ENCODE measurements at regions not wholly inside any gene's neighbourhood (a gene's known extent, or its start where the extent isn't known, plus 50 kb on each side); places are given as distances from the start of the nearest gene placed in this dataset.

GRCh38 chr1:10848109-10848684 lies 51.8 kb upstream of the CASZ1 start:
- no peaks in the 10 kb centered on the region for H3K4me1 ChIP-seq (ENCODE audit: control extremely low read depth in 1 of 4, control insufficient read depth in 4 of 4, insufficient read depth in 4 of 4, low read length in 3 of 4)
- peaks cover 0 to 22% (median 6%) of the 10 kb centered on the region in 5 experiments for H3K9me3 ChIP-seq (ENCODE audit: control extremely low read depth in 1 of 5, control insufficient read depth in 4 of 5, insufficient read depth in 2 of 5, low read depth in 1 of 5, low read length in 4 of 5)
- DNase-seq = no peak
- H3K27ac ChIP-seq (ENCODE audit: insufficient read depth in 1 of 2, low read depth in 1 of 2, low read length in 2 of 2, poor library complexity in 1 of 2, severe bottlenecking in 2 of 2) = no peak overlapping the region
- 91% methylated on average over 7 of the region's 10 CpGs for WGBS (ENCODE audit: insufficient coverage)
- ChIA-PET POLR2A (no interaction called here), CTCF (no interaction called here)
- H3K36me3 ChIP-seq (ENCODE audit: control insufficient read depth in 4 of 4, insufficient read depth in 4 of 4, low read length in 3 of 4) = no peaks in the 10 kb centered on the region
- H3K4me3 ChIP-seq (ENCODE audit: control insufficient read depth in 1 of 7, extremely low read depth in 1 of 7, insufficient read depth in 4 of 7, low read depth in 2 of 7, low read length in 6 of 7) = no peak overlapping the region
- peaks cover 0 to 6% (median 3%) of the 10 kb centered on the region in 5 experiments for H3K27me3 ChIP-seq (replicated peaks in 2 of 5; ENCODE audit: control insufficient read depth in 4 of 5, insufficient read depth in 5 of 5, low read length in 4 of 5)

- DNase-seq = no peak
- Histone ChIP-seq H3K27me3 (replicated peaks in 2 of 5; ENCODE audit: control insufficient read depth in 4 of 5, insufficient read depth in 5 of 5, low read length in 4 of 5) (peaks cover 0 to 3% (median 2%) of the 10 kb centered on the region in 5 experiments), H3K4me3 (ENCODE audit: control insufficient read depth in 1 of 7, extremely low read depth in 1 of 7, insufficient read depth in 4 of 7, low read depth in 2 of 7, low read length in 6 of 7) (no peak overlapping the region), H3K27ac (ENCODE audit: insufficient read depth in 1 of 2, low read depth in 1 of 2, low read length in 2 of 2, poor library complexity in 1 of 2, severe bottlenecking in 2 of 2) (no peak overlapping the region), H3K9me3 (ENCODE audit: control extremely low read depth in 1 of 5, control insufficient read depth in 4 of 5, insufficient read depth in 2 of 5, low read depth in 1 of 5, low read length in 4 of 5) (peaks cover 0 to 15% (median 6%) of the 10 kb centered on the region in 5 experiments), H3K4me1 (ENCODE audit: control extremely low read depth in 1 of 4, control insufficient read depth in 4 of 4, insufficient read depth in 4 of 4, low read length in 3 of 4) (no peaks in the 10 kb centered on the region), H3K36me3 (ENCODE audit: control insufficient read depth in 4 of 4, insufficient read depth in 4 of 4, low read length in 3 of 4) (no peaks in the 10 kb centered on the region)
- ChIA-PET POLR2A (no interaction called here), CTCF (no interaction called here)
- 63% methylated on average over 3 of the region's 7 CpGs for WGBS (ENCODE audit: insufficient coverage)
Observed at GRCh38 chr1:10850026-10850425, 53.6 kb upstream of the CASZ1 start.

GRCh38 chr1:10851024-10852013 lies 54.9 kb upstream of the CASZ1 start:
- Histone ChIP-seq H3K4me1 (ENCODE audit: control extremely low read depth in 1 of 4, control insufficient read depth in 4 of 4, insufficient read depth in 4 of 4, low read length in 3 of 4) (no peaks in the 10 kb centered on the region), H3K4me3 (ENCODE audit: control insufficient read depth in 1 of 7, extremely low read depth in 1 of 7, insufficient read depth in 4 of 7, low read depth in 2 of 7, low read length in 6 of 7) (no peak overlapping the region), H3K36me3 (ENCODE audit: control insufficient read depth in 4 of 4, insufficient read depth in 4 of 4, low read length in 3 of 4) (no peaks in the 10 kb centered on the region), H3K27ac (ENCODE audit: insufficient read depth in 1 of 2, low read depth in 1 of 2, low read length in 2 of 2, poor library complexity in 1 of 2, severe bottlenecking in 2 of 2) (no peak overlapping the region), H3K27me3 (replicated peaks in 2 of 5; ENCODE audit: control insufficient read depth in 4 of 5, insufficient read depth in 5 of 5, low read length in 4 of 5) (peaks cover 0 to 3% (median 0%) of the 10 kb centered on the region in 5 experiments), H3K9me3 (ENCODE audit: control extremely low read depth in 1 of 5, control insufficient read depth in 4 of 5, insufficient read depth in 2 of 5, low read depth in 1 of 5, low read length in 4 of 5) (peaks cover 0 to 10% (median 5%) of the 10 kb centered on the region in 5 experiments)
- 88% methylated on average over 26 of the region's 30 CpGs for WGBS (ENCODE audit: insufficient coverage)
- ChIA-PET CTCF (interaction anchor here (0.6 to 1.4 kb wide), 2 partner anchors 13 to 170 kb away, joined by 3 to 4 read pairs; no protein-coding TSS in a partner anchor), POLR2A (no interaction called here)
- no peak for DNase-seq

DNA sequence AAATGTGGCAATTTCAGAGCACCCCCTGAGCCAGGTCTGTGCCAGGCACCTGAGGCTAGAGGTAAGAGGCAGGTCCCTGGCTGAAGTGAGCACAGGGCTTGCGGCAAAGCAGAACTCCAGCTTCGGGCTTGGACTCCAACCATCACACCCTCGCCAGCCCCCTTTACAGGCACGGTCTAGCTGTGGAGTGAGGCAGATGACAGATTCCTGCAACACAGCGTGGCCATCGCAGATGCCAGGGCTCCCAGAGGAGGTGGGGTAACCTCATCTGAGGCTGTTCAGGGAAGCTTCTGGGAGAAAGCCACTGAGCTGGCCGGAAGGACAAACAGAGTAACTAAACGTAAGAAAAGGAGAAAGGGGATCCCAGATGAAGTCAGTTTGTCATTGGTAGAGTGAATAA lies 55.6 kb upstream of the CASZ1 start:
- Histone ChIP-seq H3K36me3 (ENCODE audit: control insufficient read depth in 4 of 4, insufficient read depth in 4 of 4, low read length in 3 of 4) (no peaks in the 10 kb centered on the region), H3K9me3 (ENCODE audit: control extremely low read depth in 1 of 5, control insufficient read depth in 4 of 5, insufficient read depth in 2 of 5, low read depth in 1 of 5, low read length in 4 of 5) (peaks cover 0 to 4% (median 0%) of the 10 kb centered on the region in 5 experiments), H3K27me3 (replicated peaks in 2 of 5; ENCODE audit: control insufficient read depth in 4 of 5, insufficient read depth in 5 of 5, low read length in 4 of 5) (peaks cover 0 to 3% (median 0%) of the 10 kb centered on the region in 5 experiments), H3K4me1 (ENCODE audit: control extremely low read depth in 1 of 4, control insufficient read depth in 4 of 4, insufficient read depth in 4 of 4, low read length in 3 of 4) (no peaks in the 10 kb centered on the region), H3K27ac (ENCODE audit: insufficient read depth in 1 of 2, low read depth in 1 of 2, low read length in 2 of 2, poor library complexity in 1 of 2, severe bottlenecking in 2 of 2) (no peak overlapping the region), H3K4me3 (ENCODE audit: control insufficient read depth in 1 of 7, extremely low read depth in 1 of 7, insufficient read depth in 4 of 7, low read depth in 2 of 7, low read length in 6 of 7) (no peak overlapping the region)
- ChIA-PET CTCF (interaction anchor here (0.6 to 1.4 kb wide), 2 partner anchors 12 to 169 kb away, joined by 3 to 4 read pairs; no protein-coding TSS in a partner anchor), POLR2A (no interaction called here)
- WGBS (ENCODE audit: insufficient coverage) = 92% methylated on average over 6 of the region's 8 CpGs
- no peak for DNase-seq

- no peaks in the 10 kb centered on the region for H3K4me1 ChIP-seq (ENCODE audit: control extremely low read depth in 1 of 4, control insufficient read depth in 4 of 4, insufficient read depth in 4 of 4, low read length in 3 of 4)
- no peak overlapping the region for H3K27ac ChIP-seq (ENCODE audit: insufficient read depth in 1 of 2, low read depth in 1 of 2, low read length in 2 of 2, poor library complexity in 1 of 2, severe bottlenecking in 2 of 2)
- ChIA-PET CTCF (interaction anchor here (1.4 kb wide), 1 partner anchor 12 kb away, joined by 4 read pairs; no protein-coding TSS in a partner anchor), POLR2A (no interaction called here)
- 93% methylated on average over 5 of the region's 6 CpGs for WGBS (ENCODE audit: insufficient coverage)
- no peaks in the 10 kb centered on the region for H3K36me3 ChIP-seq (ENCODE audit: control insufficient read depth in 4 of 4, insufficient read depth in 4 of 4, low read length in 3 of 4)
- peaks cover 0 to 3% (median 0%) of the 10 kb centered on the region in 5 experiments for H3K27me3 ChIP-seq (replicated peaks in 2 of 5; ENCODE audit: control insufficient read depth in 4 of 5, insufficient read depth in 5 of 5, low read length in 4 of 5)
- no peak overlapping the region for H3K4me3 ChIP-seq (ENCODE audit: control insufficient read depth in 1 of 7, extremely low read depth in 1 of 7, insufficient read depth in 4 of 7, low read depth in 2 of 7, low read length in 6 of 7)
- peaks cover 0 to 2% (median 0%) of the 10 kb centered on the region in 5 experiments for H3K9me3 ChIP-seq (ENCODE audit: control extremely low read depth in 1 of 5, control insufficient read depth in 4 of 5, insufficient read depth in 2 of 5, low read depth in 1 of 5, low read length in 4 of 5)
- DNase-seq = no peak
Observed at GRCh38 chr1:10852486-10852885, 56.0 kb upstream of the CASZ1 start.

GRCh38 chr1:10852998-10853520 lies 56.6 kb upstream of the CASZ1 start:
- POLR2A ChIA-PET = no interaction called here
- Histone ChIP-seq H3K9me3 (ENCODE audit: control extremely low read depth in 1 of 5, control insufficient read depth in 4 of 5, insufficient read depth in 2 of 5, low read depth in 1 of 5, low read length in 4 of 5) (peaks cover 0 to 2% (median 0%) of the 10 kb centered on the region in 5 experiments), H3K4me3 (ENCODE audit: control insufficient read depth in 1 of 7, extremely low read depth in 1 of 7, insufficient read depth in 4 of 7, low read depth in 2 of 7, low read length in 6 of 7) (no peak overlapping the region), H3K36me3 (ENCODE audit: control insufficient read depth in 4 of 4, insufficient read depth in 4 of 4, low read length in 3 of 4) (no peaks in the 10 kb centered on the region), H3K27ac (ENCODE audit: insufficient read depth in 1 of 2, low read depth in 1 of 2, low read length in 2 of 2, poor library complexity in 1 of 2, severe bottlenecking in 2 of 2) (no peak overlapping the region), H3K27me3 (replicated peaks in 2 of 5; ENCODE audit: control insufficient read depth in 4 of 5, insufficient read depth in 5 of 5, low read length in 4 of 5) (peaks cover 0 to 3% (median 0%) of the 10 kb centered on the region in 5 experiments), H3K4me1 (ENCODE audit: control extremely low read depth in 1 of 4, control insufficient read depth in 4 of 4, insufficient read depth in 4 of 4, low read length in 3 of 4) (no peaks in the 10 kb centered on the region)
- CTCF ChIA-PET = no interaction called here
- DNase-seq = no peak
- over 99% methylated on average over 6 of the region's 6 CpGs for WGBS (ENCODE audit: insufficient coverage)
